Hematopoietic multipotent progenitor cell treated with erythropoietin and hydrocortisone succinate and interleukin-3 and kit ligand, for 17 days (in vitro differentiated cells): ENCODE measurements at regions not wholly inside any gene's neighbourhood (a gene's known extent, or its start where the extent isn't known, plus 50 kb on each side); places are given as distances from the start of the nearest gene placed in this dataset.

Experiments
- DNase-seq: peaks from one replicate; pipeline ENCODE4 v3.0.0-alpha.2; 2015; ENCODE audit warnings: low spot score

- DNase-seq = no peak
These were observed 589.8 kb downstream of the PRELID2 start for GRCh38 chr5:145245354-145245753.

GRCh38 chr5:145244788-145245187 lies 590.4 kb downstream of the PRELID2 start:
- no peak for DNase-seq

GRCh38 chr5:145244251-145244650 lies 590.9 kb downstream of the PRELID2 start:
- no peak for DNase-seq

GRCh38 chr5:145243016-145243415 lies 592.1 kb downstream of the PRELID2 start:
- no peak for DNase-seq

GRCh38 chr5:145242551-145242950 lies 592.6 kb downstream of the PRELID2 start:
- DNase-seq = no peak

GRCh38 chr5:145237843-145238242 lies 597.3 kb downstream of the PRELID2 start:
- DNase-seq = no peak

- DNase-seq = no peak
These were observed 598.2 kb downstream of the PRELID2 start for GRCh38 chr5:145236983-145237382.

GRCh38 chr5:145236127-145236526 lies 599.0 kb downstream of the PRELID2 start:
- DNase-seq = no peak

GRCh38 chr5:145233461-145233860 lies 601.7 kb downstream of the PRELID2 start:
- no peak for DNase-seq

- DNase-seq = no peak
These were observed 604.4 kb downstream of the PRELID2 start for GRCh38 chr5:145230781-145231180.

GRCh38 chr5:145228564-145228963 lies 606.6 kb downstream of the PRELID2 start:
- no peak for DNase-seq

GRCh38 chr5:145227881-145228280 lies 607.3 kb downstream of the PRELID2 start:
- DNase-seq = no peak

- DNase-seq = no peak
These were observed 608.4 kb downstream of the PRELID2 start for GRCh38 chr5:145226726-145227125.

GRCh38 chr5:145225529-145225928 lies 609.6 kb downstream of the PRELID2 start:
- no peak for DNase-seq

- no peak for DNase-seq
These were observed 611.6 kb downstream of the PRELID2 start for GRCh38 chr5:145223582-145223981.

- DNase-seq = no peak
These were observed 612.5 kb downstream of the PRELID2 start for GRCh38 chr5:145222622-145223021.

GRCh38 chr5:145221416-145221815 lies 613.7 kb downstream of the PRELID2 start:
- DNase-seq = no peak

GRCh38 chr5:145220481-145220880 lies 614.7 kb downstream of the PRELID2 start:
- no peak for DNase-seq

- DNase-seq = no peak
These were observed 616.2 kb downstream of the PRELID2 start for GRCh38 chr5:145218982-145219381.

GRCh38 chr5:145218019-145218418 lies 617.1 kb downstream of the PRELID2 start:
- no peak for DNase-seq

GRCh38 chr5:145210020-145210419 lies 625.1 kb downstream of the PRELID2 start:
- no peak for DNase-seq

GRCh38 chr5:145205546-145205945 lies 629.6 kb downstream of the PRELID2 start:
- DNase-seq = no peak

GRCh38 chr5:145204743-145205142 lies 630.4 kb downstream of the PRELID2 start:
- no peak for DNase-seq

- DNase-seq = no peak
These were observed 631.9 kb downstream of the PRELID2 start for GRCh38 chr5:145203193-145203592.
